Activated naive CD8-positive, alpha-beta T cell treated with anti-CD3 and anti-CD28 coated beads, Interleukin-2, amount 50 U/mL, for 24 hours (primary cell): ENCODE measurements at regions not wholly inside any gene's neighbourhood (a gene's known extent, or its start where the extent isn't known, plus 50 kb on each side); places are given as distances from the start of the nearest gene placed in this dataset.

Experiments
- ATAC-seq: fragments of 150-1000 bp; cut with Tn5 transposase; one replicate; pipeline ENCODE4 v1.10.0; 2021
- DNase-seq: peaks from one replicate; pipeline ENCODE4 v3.0.0; 2021
- H3K27ac Mint-ChIP-seq: one replicate; pipeline ENCODE4 v1.8.0; 2021; ENCODE audit warnings: mild to moderate bottlenecking, mixed read lengths
- H3K27me3 Mint-ChIP-seq: one replicate; pipeline ENCODE4 v1.8.0; 2021; ENCODE audit warnings: mixed read lengths
- H3K36me3 Mint-ChIP-seq: one replicate; pipeline ENCODE4 v1.8.0; 2021; ENCODE audit warnings: low read depth, mixed read lengths
- H3K4me1 Mint-ChIP-seq: one replicate; pipeline ENCODE4 v1.8.0; 2021; ENCODE audit warnings: mixed read lengths
- H3K4me3 Mint-ChIP-seq: one replicate; pipeline ENCODE4 v1.8.0; 2021; ENCODE audit warnings: mild to moderate bottlenecking, moderate library complexity, mixed read lengths
- H3K9me3 Mint-ChIP-seq: one replicate; pipeline ENCODE4 v1.8.0; 2021; ENCODE audit warnings: mixed read lengths

- DNase-seq (no peak), ATAC-seq (no peak)
- Mint-ChIP-seq H3K36me3 (no peaks in the 10 kb centered on the region), H3K4me3 (no peak overlapping the region), H3K27me3 (peaks cover 17% of the 10 kb centered on the region), H3K4me1 (peaks cover 18% of the 10 kb centered on the region), H3K27ac (no peak overlapping the region), H3K9me3 (no peaks in the 10 kb centered on the region)
Observed at GRCh38 chr20:50294164-50295088, 103.8 kb downstream of the CEBPB start.

- Mint-ChIP-seq H3K27ac (no peak overlapping the region), H3K9me3 (no peaks in the 10 kb centered on the region), H3K4me1 (peaks cover 18% of the 10 kb centered on the region), H3K4me3 (no peak overlapping the region), H3K27me3 (peaks cover 13% of the 10 kb centered on the region), H3K36me3 (no peaks in the 10 kb centered on the region)
- ATAC-seq (no peak), DNase-seq (no peak)
Observed at GRCh38 chr20:50295345-50295744, 104.7 kb downstream of the CEBPB start.

- DNase-seq: no peak
- no peak overlapping the region for H3K27ac Mint-ChIP-seq
- no peaks in the 10 kb centered on the region for H3K9me3 Mint-ChIP-seq
- H3K4me3 Mint-ChIP-seq: no peak overlapping the region
- no peaks in the 10 kb centered on the region for H3K36me3 Mint-ChIP-seq
- H3K4me1 Mint-ChIP-seq: peaks cover 18% of the 10 kb centered on the region
- peaks cover 9% of the 10 kb centered on the region for H3K27me3 Mint-ChIP-seq
- ATAC-seq: no peak
Observed at GRCh38 chr20:50295762-50296449, 105.3 kb downstream of the CEBPB start.

GRCh38 chr20:50296450-50297375 is 106.1 kb downstream of the CEBPB start:
- H3K9me3 Mint-ChIP-seq: no peaks in the 10 kb centered on the region
- H3K36me3 Mint-ChIP-seq: no peaks in the 10 kb centered on the region
- no peak for ATAC-seq

GRCh38 chr20:50297498-50298376 is 107.1 kb downstream of the CEBPB start:
- H3K4me1 Mint-ChIP-seq: peaks cover 16% of the 10 kb centered on the region
- peaks cover 12% of the 10 kb centered on the region for H3K27me3 Mint-ChIP-seq
- DNase-seq: no peak
- no peak for ATAC-seq
- H3K4me3 Mint-ChIP-seq: no peak overlapping the region
- no peaks in the 10 kb centered on the region for H3K36me3 Mint-ChIP-seq
- H3K9me3 Mint-ChIP-seq: no peaks in the 10 kb centered on the region
- H3K27ac Mint-ChIP-seq: peak overlapping the region; percentile 61

More at GRCh38 chr20:50296450-50297375, 106.1 kb downstream of the CEBPB start:
- Mint-ChIP-seq H3K4me1 (peaks cover 18% of the 10 kb centered on the region), H3K27me3 (peaks cover 12% of the 10 kb centered on the region), H3K27ac (no peak overlapping the region), H3K4me3 (no peak overlapping the region)
- no peak for DNase-seq

- Mint-ChIP-seq H3K27ac (no peak overlapping the region), H3K9me3 (no peaks in the 10 kb centered on the region), H3K4me3 (no peak overlapping the region), H3K27me3 (peaks cover 12% of the 10 kb centered on the region), H3K36me3 (no peaks in the 10 kb centered on the region), H3K4me1 (peaks cover 16% of the 10 kb centered on the region)
- ATAC-seq (no peak), DNase-seq (no peak)
Observed at GRCh38 chr20:50298554-50299324, 108.1 kb downstream of the CEBPB start.

GRCh38 chr20:50299325-50299629 is 108.6 kb downstream of the CEBPB start:
- Mint-ChIP-seq H3K27ac (no peak overlapping the region), H3K4me1 (peaks cover 16% of the 10 kb centered on the region), H3K4me3 (no peak overlapping the region), H3K27me3 (peaks cover 10% of the 10 kb centered on the region), H3K36me3 (no peaks in the 10 kb centered on the region), H3K9me3 (no peaks in the 10 kb centered on the region)
- no peak for ATAC-seq
- DNase-seq: no peak

GRCh38 chr20:50301165-50301564 is 110.5 kb downstream of the CEBPB start:
- H3K4me1 Mint-ChIP-seq: peaks cover 16% of the 10 kb centered on the region

GRCh38 chr20:50301712-50302111 is 111.1 kb downstream of the CEBPB start:
- Mint-ChIP-seq H3K27ac (no peak overlapping the region), H3K27me3 (peaks cover 10% of the 10 kb centered on the region), H3K36me3 (no peaks in the 10 kb centered on the region), H3K9me3 (no peaks in the 10 kb centered on the region), H3K4me1 (peaks cover 16% of the 10 kb centered on the region), H3K4me3 (no peak overlapping the region)
- ATAC-seq: no peak
- no peak for DNase-seq

More at GRCh38 chr20:50301165-50301564, 110.5 kb downstream of the CEBPB start:
- ATAC-seq: no peak
- Mint-ChIP-seq H3K36me3 (no peaks in the 10 kb centered on the region), H3K27me3 (peaks cover 10% of the 10 kb centered on the region), H3K4me3 (no peak overlapping the region), H3K27ac (no peak overlapping the region), H3K9me3 (no peaks in the 10 kb centered on the region)
- DNase-seq: no peak

GRCh38 chr20:50302341-50303057 is 111.9 kb downstream of the CEBPB start:
- peaks cover 10% of the 10 kb centered on the region for H3K4me1 Mint-ChIP-seq
- H3K36me3 Mint-ChIP-seq: no peaks in the 10 kb centered on the region
- H3K27me3 Mint-ChIP-seq: peaks cover 10% of the 10 kb centered on the region
- DNase-seq (no peak), ATAC-seq (no peak)
- H3K4me3 Mint-ChIP-seq: no peak overlapping the region
- H3K9me3 Mint-ChIP-seq: no peaks in the 10 kb centered on the region
- no peak overlapping the region for H3K27ac Mint-ChIP-seq

- no peaks in the 10 kb centered on the region for H3K9me3 Mint-ChIP-seq
- peak overlapping the region; percentile 7 for H3K27ac Mint-ChIP-seq
- ATAC-seq (no peak), DNase-seq (no peak)
- no peaks in the 10 kb centered on the region for H3K36me3 Mint-ChIP-seq
- no peaks in the 10 kb centered on the region for H3K4me1 Mint-ChIP-seq
- H3K4me3 Mint-ChIP-seq: no peak overlapping the region
- H3K27me3 Mint-ChIP-seq: peaks cover 3% of the 10 kb centered on the region
Observed at GRCh38 chr20:50303573-50304500, 113.2 kb downstream of the CEBPB start.

- DNase-seq (no peak), ATAC-seq (no peak)
- Mint-ChIP-seq H3K4me1 (no peaks in the 10 kb centered on the region), H3K27ac (no peak overlapping the region), H3K27me3 (peaks cover 5% of the 10 kb centered on the region), H3K36me3 (no peaks in the 10 kb centered on the region), H3K4me3 (no peak overlapping the region), H3K9me3 (no peaks in the 10 kb centered on the region)
Observed at GRCh38 chr20:50304501-50304856, 113.8 kb downstream of the CEBPB start.
